ENCODE measurements at regions not wholly inside any gene's neighbourhood (a gene's known extent, or its start where the extent isn't known, plus 50 kb on each side); places are given as distances from the start of the nearest gene placed in this dataset.

DNA sequence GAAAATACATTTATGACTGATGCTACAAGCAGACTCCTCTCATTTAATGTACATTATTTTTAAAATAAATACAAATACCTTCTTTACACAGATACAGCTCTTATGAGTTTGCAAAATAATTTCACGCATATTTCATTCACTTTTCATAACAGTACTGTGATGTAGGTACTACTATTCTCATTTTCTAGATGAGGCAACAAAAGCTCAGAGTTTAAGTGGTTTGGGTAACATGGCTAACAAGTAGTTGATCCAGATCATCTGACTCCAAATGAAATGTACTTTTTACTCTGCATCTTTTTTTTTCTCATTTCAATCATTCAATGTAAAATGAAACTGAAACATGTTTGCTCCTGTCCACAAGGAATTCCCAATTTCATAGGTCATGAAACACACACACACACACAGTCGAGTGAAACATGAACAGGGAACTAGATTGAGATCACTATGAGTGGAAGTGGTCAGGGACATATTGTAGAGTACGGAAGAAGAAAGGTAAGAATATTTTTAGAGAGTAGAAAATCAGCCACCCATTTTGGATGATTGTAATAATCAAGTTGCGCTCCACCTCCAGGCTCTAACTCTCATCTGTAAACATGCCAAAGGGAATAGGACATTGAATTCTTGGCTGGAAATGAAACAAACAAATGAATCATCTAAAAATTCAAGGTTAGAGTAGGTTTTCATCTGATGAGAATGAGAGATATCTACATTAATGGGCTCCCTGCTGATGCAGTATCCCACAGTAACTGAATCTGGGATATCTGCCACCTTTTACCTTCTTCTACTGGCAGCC, 92.4 kb downstream of the CLDN1 start:
- no peaks in the 10 kb centered on the region for H3K9me3 ChIP-seq
- H3K4me3 ChIP-seq: no peak overlapping the region
- no peaks in the 10 kb centered on the region for H3K4me1 ChIP-seq
- no peaks in the 10 kb centered on the region for H3K36me3 ChIP-seq
- no peak for DNase-seq (ENCODE audit: low spot score in 2 of 2)
- no peak overlapping the region for H3K27ac ChIP-seq
- H3K27me3 ChIP-seq: no peaks in the 10 kb centered on the region
- intact Hi-C loops (cut with DNase I): no loop called here
- TF ChIP-seq, protein P1, sequence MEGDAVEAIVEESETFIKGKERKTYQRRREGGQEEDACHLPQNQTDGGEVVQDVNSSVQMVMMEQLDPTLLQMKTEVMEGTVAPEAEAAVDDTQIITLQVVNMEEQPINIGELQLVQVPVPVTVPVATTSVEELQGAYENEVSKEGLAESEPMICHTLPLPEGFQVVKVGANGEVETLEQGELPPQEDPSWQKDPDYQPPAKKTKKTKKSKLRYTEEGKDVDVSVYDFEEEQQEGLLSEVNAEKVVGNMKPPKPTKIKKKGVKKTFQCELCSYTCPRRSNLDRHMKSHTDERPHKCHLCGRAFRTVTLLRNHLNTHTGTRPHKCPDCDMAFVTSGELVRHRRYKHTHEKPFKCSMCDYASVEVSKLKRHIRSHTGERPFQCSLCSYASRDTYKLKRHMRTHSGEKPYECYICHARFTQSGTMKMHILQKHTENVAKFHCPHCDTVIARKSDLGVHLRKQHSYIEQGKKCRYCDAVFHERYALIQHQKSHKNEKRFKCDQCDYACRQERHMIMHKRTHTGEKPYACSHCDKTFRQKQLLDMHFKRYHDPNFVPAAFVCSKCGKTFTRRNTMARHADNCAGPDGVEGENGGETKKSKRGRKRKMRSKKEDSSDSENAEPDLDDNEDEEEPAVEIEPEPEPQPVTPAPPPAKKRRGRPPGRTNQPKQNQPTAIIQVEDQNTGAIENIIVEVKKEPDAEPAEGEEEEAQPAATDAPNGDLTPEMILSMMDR (IDR thresholded peaks at IDR 0.05): no peak

DNA sequence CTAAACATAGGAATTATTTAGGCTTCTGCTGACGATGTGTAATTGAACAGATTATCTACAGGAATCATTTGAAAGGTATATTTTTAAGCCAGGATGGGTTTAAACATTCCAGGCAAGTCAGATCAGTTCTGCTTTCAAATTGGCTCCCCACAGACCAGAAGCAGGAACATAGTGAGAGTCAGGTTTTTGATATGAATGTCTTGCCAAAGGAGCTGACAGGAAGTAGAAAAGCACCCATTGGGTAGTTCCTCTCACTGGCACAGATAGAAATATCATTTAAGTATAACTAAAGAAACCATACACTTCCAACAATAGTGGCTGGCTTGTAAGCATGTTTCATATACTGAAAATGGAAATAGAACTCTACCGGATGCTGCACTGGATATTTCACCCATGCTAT, 95.2 kb downstream of the CLDN1 start:
- no peaks in the 10 kb centered on the region for H3K4me1 ChIP-seq
- H3K36me3 ChIP-seq: no peaks in the 10 kb centered on the region
- no peak for DNase-seq (ENCODE audit: low spot score in 2 of 2)
- no peaks in the 10 kb centered on the region for H3K9me3 ChIP-seq
- TF ChIP-seq, protein P1 (IDR thresholded peaks at IDR 0.05): no peak
- no peak overlapping the region for H3K4me3 ChIP-seq
- no peaks in the 10 kb centered on the region for H3K27me3 ChIP-seq
- intact Hi-C loops (cut with DNase I): no loop called here
- H3K27ac ChIP-seq: no peak overlapping the region

DNA sequence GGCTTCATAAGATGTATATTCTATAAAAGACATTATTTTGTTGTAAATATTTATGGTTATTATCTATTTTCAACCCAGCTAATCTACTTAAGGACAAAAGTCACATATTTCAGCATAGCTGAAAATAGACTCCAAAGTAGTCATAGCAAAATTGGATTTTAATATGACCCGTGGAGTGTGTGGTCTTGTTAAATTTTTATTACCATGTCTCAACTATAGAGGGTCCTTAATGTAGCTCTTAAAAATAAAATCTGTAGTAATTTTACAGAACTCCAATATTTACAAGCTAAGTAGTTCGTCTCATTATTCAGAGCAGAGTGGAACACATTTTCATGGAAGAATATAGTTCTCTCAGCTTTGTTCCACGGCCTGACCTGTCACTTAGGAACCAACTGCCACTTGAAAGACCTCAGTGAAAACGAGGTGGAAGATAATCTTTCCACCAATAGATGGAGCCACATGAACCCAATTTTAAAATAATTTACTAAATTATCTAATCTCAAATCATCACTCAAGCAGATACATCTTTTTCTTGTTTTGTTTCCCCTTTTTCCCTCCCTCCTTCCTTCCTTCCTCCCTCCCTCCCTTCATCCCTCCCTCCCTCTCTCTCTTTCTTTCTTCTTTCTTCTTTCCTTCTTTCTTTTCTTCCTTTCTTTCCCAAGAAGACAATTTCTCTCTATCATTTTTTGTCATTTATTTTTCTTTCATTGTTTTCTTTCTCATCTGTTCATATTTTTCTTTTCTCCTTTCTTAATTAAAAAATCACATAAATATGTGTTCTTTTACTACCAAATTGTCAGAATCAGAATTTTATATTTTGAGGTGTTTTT, 97.2 kb downstream of the CLDN1 start:
- H3K4me3 ChIP-seq: no peak overlapping the region
- H3K4me1 ChIP-seq: no peaks in the 10 kb centered on the region
- no peaks in the 10 kb centered on the region for H3K9me3 ChIP-seq
- no peak for DNase-seq (ENCODE audit: low spot score in 2 of 2)
- H3K36me3 ChIP-seq: no peaks in the 10 kb centered on the region
- no peaks in the 10 kb centered on the region for H3K27me3 ChIP-seq
- no peak overlapping the region for H3K27ac ChIP-seq
- intact Hi-C loops (cut with DNase I): loop anchor here (2.0 kb wide), 1 partner anchor 98 kb away; the partner anchor contains the start of gene CLDN1
- TF ChIP-seq, protein P1 (IDR thresholded peaks at IDR 0.05): peak in 1 of 3 experiments; percentile 48

DNA sequence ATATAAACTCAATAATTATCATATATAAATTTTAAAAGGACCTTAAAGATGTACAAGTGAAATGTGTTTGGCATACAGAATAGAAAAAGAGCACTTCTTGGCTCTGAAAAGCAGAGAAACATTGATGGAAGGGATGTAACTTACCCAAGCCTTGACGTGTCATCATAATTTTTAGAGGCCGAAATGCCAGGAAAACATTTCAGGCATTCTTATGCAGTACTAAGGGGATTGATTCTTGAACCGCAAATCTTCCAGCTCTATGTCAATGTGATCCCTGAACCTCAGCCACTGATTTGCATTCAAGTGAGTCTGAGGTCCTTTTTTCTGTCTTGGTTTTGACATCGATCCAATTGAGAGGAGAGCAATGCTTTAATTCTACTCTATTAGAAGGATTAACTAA, 97.8 kb downstream of the CLDN1 start:
- TF ChIP-seq, protein P1 (IDR thresholded peaks at IDR 0.05): no peak
- H3K9me3 ChIP-seq: no peaks in the 10 kb centered on the region
- H3K27ac ChIP-seq: no peak overlapping the region
- H3K27me3 ChIP-seq: no peaks in the 10 kb centered on the region
- intact Hi-C loops (cut with DNase I): loop anchor here (2.0 kb wide), 1 partner anchor 98 kb away; the partner anchor contains the start of gene CLDN1
- no peaks in the 10 kb centered on the region for H3K4me1 ChIP-seq
- no peaks in the 10 kb centered on the region for H3K36me3 ChIP-seq
- H3K4me3 ChIP-seq: no peak overlapping the region
- DNase-seq (ENCODE audit: low spot score in 2 of 2): no peak

DNA sequence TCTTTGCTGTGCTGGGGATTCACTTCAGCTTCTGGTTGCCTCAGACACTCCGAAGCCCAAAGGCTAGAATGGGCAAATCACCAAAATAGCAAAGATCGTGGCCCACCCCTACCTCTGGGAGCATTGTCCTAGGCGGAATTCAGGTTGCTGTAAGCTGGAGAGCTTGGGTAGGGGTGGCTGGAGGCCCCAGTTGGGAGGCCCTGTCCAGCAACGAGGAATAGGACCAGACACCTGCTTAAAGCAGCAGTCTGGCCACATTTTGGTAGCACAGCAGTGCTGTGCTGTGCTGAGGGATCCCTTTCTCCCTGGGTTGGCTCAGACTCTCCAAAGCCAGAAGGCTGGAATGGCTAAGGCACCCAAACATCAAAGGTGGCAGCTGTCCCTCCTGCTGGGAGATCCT, 99.3 kb downstream of the CLDN1 start:
- TF ChIP-seq, protein P1 (IDR thresholded peaks at IDR 0.05): no peak
- no peaks in the 10 kb centered on the region for H3K9me3 ChIP-seq
- H3K4me1 ChIP-seq: no peaks in the 10 kb centered on the region
- no peak overlapping the region for H3K27ac ChIP-seq
- H3K27me3 ChIP-seq: no peaks in the 10 kb centered on the region
- intact Hi-C loops (cut with DNase I): no loop called here
- H3K4me3 ChIP-seq: no peak overlapping the region
- H3K36me3 ChIP-seq: no peaks in the 10 kb centered on the region
- no peak for DNase-seq (ENCODE audit: low spot score in 2 of 2)

All from ascending aorta (tissue), 2 donors.